Erythroblast (primary cell): ENCODE measurements at regions not wholly inside any gene's neighbourhood (a gene's known extent, or its start where the extent isn't known, plus 50 kb on each side); places are given as distances from the start of the nearest gene placed in this dataset.

ENCODE experiments used
- GATA1 ChIP-seq: IDR thresholded peaks from 2 replicates; pipeline ENCODE4 v1.6.1; 2011; ENCODE audit warnings: low read depth, mild to moderate bottlenecking, control low read depth, low read length, moderate library complexity
- POLR2A ChIP-seq: IDR thresholded peaks from 2 replicates; pipeline ENCODE4 v1.6.1; 2011; ENCODE audit warnings: mild to moderate bottlenecking, low read length

DNA sequence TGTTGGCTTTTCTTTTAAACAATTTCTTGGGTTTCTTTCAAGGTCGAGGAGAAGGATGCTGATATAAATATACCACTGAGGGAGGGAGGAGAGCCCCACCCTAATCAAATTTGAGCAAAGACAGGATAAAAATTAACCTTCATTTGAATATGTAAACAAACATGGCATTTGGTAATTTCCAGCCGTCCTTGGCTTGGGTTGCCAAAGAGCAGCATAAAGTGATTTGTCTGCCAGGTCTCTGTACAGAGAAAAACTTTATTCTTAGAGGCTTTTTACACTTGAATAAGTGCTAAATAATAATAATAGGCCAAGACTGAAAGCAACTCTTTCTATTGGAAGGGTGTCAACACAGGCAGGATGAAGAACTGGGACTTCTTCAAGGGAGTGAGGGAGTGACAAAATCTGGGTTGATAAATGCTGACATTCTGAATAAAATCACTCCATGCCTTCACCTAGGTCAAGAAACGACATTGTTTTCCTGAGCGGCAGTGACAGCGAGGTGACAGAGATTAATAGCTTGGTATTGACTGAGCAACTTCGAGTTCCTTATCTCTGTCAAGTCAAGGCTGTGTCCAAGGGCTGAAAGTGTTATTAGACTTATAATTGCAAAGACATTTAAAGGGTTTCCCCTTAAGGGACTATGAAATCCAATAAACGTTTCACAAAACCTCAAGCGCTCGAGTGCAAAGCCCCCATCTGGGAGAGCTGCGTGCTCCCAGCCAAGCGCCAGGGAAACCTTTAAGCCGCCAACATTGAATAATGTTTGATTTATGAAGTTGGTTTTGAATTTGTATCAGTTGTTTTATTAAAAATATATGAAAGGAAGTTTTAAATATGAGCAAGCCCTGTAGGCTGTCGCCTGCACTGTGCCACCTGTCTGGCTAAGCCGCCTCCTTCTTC lies 269.5 kb upstream of the N4BP1 start:
- TF ChIP-seq POLR2A (no peak), GATA1 (no peak)
